Hindlimb muscle (tissue), 1 donor: ENCODE measurements at regions not wholly inside any gene's neighbourhood (a gene's known extent, or its start where the extent isn't known, plus 50 kb on each side); places are given as distances from the start of the nearest gene placed in this dataset.
"Not testable (repeated sequence)": the region's sequence is repeated elsewhere in the genome, so short reads cannot be mapped to it uniquely, and the experiment has no call there.

ENCODE experiments used
- DNase-seq: peaks from one replicate; pipeline ENCODE4 v3.0.0-alpha.2; 2013

DNA sequence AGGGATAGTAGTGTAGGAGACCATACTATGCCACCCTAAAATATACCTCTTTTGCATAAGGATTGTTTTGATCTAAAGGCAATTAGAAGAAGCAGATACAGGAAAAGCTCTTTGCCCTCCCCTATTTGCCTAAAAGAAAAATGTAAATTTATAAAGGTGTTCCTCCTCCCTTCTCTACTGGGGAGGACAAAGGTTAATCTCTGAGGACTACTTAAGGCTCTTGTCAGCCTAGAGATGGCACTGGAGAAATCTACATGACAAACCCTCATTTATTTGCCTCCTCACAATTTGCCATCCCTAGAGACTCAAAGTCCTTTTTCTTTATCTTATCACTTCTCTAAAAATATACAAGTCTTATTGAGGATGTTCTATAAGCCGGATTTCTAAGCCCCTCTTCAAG is 1021.8 kb downstream of the STPG2 start:
- DNase-seq, result no peak

DNA sequence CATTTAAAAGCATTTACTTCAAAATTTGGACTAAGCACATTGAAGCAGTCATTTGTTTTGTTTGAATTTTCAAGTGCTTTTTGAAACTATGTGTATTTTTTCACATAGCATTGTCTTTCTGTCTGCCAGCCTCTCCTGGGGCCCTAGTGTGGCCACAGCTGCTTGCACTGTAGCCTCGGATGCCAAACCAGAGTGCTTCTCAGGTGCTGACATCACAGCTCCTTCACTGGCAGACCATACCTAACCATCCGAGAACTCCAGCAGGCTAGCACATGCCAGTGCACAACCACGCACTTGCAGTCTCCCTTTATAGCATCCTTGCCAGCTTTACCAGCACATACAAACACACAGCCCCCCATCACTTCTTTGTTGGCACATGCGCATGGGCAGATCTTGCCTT is 1019.7 kb downstream of the STPG2 start:
- no peak for DNase-seq

DNA sequence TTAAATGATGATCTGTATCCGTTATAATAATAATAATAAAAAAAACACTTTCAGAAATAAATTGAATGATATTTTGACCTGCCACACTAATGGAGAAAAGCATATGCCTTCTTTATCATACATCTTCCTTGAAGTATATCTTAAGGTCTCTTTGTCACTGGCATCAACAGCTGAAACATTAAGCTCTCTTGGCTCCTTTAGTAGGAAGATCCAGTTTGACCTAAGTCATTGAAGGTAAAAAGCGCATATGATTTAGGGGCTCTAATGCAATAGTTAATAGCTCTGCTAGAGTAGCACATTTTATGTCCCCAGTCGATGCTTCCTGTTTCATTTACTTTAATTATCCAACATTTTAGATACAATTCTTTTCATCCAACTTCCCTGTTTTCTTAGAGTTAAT is 1010.8 kb downstream of the STPG2 start:
- DNase-seq, result no peak

DNA sequence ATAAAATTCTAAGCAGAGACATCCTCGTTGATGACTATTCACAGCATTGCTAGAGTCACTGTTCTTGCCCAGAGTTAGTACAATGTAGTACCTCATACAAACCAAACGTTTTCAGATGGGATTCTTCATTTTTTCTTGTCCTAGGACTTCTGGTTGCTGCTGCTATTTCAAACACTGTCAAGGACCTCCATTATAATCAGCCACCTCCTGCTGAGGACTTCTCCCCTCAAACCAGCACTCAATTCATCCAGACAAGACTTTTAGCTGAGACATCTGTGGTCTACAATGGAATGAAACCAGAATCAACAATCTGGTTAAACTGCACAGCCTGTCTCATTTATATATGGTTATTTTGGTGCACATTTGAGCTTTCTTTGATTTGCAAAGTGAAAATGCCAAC is 1008.8 kb downstream of the STPG2 start:
- no peak for DNase-seq

DNA sequence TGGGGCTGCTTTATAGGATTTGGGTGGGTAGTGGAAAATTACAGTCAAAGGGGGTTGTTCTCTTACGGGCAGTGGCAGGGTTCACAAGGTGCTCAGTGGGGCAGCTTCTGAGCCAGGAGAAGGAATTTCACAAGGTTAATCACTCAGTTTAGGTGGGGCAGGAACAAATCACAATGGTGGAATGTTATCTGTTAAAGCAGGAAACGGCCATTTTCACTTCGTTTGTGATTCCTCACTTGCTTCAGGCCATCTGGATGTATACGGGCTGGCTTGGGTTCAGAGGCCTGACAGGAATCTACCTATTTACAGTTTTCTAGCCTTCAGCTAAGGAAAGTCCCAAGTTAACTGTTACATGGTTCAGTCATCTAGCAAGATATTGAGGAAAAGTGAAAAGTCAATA is 1003.5 kb downstream of the STPG2 start:
- DNase-seq, result no peak

DNA sequence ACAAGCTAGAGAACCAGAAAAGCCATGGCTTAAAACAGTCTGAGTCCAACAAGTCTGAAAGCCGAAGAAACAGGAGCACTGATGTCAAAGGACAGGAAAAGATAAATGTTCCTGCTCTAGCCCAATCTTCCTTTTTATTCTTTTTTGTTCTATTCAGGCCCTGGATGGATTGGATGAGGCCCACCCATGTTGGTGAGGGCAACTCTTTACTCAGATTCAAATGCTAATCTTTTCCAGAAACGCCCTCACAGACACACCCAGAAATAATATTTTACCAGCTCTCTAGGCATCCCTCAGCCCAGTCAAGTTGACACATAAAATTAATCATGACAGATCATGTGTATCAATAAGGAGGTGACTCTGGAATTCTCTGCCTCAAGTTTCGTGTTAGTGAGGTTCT is 1002.7 kb downstream of the STPG2 start:
- no peak for DNase-seq

DNA sequence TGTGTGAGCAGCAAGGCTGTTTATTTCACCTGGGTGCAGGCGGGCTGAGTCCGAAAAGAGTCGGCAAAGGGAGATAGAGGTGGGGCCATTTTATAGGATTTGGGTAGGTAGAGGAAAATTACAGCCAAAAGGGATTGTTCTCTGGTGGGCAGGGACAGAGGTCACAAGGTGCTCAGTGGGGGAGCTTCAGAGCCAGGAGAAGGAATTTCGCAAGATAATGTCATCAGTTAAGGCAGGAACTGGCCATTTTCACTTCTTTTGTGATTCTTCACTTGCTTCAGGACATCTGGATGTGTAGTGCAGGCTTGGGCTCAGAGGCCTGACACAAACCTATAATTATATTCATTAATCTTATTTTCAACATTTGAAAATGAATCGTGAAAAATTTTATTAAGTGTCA is 1001.9 kb downstream of the STPG2 start:
- DNase-seq, result not testable (repeated sequence)

DNA sequence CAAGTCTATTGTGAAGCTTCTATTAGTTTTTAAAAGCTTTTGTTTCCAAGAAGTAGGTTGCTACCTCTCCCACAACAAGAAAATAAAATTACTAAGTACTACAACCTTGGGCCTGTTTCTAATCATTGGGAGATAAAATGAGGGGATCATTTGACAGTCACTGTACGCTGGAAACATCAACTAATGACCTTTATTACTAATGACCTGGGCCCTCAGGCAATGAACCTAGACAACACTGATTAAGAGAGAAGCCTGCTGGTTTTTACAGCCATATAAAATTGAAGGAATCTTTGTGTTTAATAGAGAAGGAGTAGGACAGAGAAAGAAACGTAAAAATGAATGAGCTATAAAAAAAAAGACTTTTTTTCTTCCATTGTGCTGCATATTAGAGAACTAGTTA is 1000.9 kb downstream of the STPG2 start:
- no peak for DNase-seq

DNA sequence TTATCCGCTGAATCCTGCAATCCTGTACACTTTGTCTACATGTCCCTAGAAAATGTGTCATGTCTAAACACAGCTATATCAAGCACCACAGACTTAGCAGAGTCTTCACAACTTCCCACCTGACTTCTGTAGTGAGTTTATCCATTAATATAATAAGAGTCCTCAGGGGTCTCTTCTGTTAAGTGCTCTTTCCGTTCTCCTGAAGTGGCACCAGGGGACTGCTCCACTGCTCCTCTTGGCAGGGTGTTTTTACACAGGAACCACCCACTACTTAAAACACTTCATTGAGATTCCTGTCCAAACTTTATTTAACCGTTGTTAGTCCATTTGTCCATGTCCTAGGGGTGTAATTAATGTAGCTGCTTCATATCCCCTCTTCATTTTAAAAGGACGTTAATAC is 1000.4 kb downstream of the STPG2 start:
- DNase-seq, result no peak

DNA sequence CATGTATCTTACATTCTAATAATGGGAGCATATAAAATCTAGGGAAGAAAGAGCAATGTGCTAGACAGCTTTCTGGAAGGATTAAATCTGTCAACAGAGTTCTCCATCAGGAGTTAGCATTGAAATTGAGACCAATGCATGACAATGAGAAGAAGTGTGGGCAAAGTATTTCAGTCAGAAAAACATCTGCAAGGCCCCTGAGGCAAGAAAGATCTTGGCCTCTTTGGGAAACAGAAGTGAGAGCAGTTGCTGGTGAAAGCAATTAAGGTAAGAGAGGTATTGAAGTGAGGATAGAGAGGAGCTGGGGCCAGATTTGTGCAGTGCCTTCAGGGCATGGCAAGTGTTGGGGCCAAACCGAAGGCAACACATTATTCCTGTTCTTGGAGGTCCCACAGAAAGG is 999.1 kb downstream of the STPG2 start:
- no peak for DNase-seq

DNA sequence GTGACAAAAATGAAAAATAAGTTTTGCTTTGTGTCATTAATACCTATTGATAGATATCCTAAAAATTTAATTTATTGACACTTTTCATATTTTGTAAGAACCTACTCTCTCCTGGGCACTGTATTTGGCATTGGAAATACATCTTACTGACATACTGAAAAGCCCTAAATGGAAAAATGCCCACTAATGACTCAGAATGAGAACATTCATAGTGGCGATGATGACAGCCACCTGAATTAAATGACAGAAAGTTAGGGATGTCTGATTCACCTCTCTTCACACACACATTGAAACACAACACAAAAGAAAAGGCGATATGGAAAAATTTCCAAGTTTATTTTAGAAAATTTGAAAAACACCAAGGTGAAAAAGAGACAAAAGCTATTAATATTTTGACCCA is 992.3 kb downstream of the STPG2 start:
- no peak for DNase-seq

DNA sequence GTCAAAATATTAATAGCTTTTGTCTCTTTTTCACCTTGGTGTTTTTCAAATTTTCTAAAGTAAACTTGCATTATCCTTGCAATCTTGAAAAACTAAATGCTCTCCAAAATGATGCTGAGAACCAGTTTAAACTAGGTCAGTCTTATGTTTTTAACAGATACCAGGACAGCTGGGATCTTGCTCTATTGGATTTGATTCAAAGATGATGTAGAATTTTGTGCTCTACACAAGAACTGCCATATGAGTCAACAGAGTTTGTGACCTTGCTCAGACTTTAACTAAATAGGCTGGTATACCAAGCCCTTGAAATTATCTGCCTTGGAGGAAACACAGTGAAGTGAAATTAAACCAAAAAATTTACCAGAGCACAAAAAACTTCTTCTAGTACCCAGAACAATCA is 991.1 kb downstream of the STPG2 start:
- peak; percentile 12 for DNase-seq

DNA sequence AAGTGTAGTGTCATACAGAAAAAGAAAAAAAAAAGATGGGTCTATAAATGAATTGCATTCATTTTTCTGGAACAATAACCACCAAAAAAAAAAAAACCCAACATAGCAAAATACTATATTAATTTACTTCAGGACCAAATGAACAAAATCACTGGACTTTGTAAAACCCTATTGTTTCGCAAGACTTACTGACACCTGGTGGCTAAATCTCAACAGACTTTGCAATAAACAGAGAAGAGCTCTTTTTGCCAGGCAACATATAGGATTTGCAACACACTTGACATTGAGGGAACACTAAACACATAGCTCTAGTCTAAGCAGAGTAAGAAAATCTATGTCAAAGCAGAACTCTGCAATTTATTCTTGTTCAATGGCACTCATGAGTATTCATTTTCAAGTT is 990.2 kb downstream of the STPG2 start:
- DNase-seq, result no peak

DNA sequence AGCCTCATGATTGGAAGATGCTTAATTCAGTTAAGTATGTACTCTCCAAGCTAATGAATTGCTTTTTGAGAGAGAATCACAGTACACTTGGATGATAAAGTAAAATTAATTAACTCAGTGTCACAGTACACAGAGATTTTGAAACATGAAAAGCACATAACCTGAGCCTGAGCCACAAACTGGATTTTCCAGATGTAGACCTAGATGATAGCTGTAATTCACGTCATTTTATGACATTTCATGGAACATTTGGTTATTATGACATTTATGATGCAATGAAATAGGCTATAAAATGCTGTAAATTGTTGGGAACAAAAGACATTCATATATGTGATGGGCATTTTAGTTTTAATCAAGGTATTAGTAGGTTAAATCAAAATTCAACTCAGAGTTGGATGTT is 983.7 kb downstream of the STPG2 start:
- no peak for DNase-seq

DNA sequence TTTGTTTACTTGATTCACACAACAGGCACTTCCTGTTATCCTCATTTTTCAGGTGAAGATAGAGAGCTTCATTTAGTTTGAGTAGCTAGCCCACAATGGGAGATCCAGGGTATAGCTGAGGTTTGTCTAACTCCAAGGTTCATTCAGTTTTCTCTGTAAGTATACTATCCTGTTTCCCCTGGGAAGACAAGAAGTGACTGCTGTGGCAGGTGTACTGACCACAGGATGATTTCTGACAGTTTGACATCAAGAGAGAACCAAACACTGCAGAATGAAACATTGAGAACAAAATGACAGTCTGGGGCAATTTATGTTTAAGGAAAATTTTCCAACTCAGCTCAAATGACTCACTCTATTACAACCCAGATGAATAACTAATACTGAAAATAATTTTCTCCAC is 958.0 kb downstream of the STPG2 start:
- no peak for DNase-seq

DNA sequence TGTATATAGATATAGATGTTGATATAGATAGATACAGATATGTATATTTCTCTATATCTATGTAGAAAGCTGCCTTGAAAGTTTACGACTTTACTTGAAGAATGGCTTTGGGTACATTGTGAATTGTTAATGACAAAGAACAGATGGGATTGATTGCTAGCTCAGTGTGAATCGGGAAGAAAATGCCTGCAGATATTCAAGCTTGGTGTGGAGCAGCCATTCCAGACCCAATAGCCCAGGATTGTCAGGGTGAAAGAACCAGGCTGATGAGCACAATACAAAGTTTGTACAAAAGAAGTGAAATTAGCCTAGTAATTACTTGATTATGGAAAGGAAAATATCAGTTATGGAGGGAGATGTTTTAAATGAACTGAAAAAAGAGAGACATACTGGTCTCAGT is 946.2 kb downstream of the STPG2 start:
- no peak for DNase-seq

DNA sequence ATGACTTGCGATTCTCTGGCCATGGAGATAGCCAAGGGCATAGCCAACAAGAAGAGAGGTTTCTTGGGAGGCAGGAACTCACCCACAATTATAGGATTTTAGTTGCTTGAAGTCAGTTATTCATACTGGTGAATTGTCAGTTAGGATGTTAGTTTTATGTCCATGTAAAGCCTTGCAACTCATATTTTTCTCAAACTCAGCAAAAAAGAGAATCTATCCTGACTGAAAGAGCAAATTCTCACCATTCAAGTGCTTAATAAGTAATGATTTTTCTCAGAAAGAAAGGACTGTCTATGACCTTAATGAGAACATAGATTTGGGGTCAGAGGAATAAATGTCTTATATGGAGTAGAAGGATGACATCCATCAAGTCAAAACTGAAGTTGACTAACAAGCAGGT is 934.5 kb downstream of the STPG2 start:
- no peak for DNase-seq

DNA sequence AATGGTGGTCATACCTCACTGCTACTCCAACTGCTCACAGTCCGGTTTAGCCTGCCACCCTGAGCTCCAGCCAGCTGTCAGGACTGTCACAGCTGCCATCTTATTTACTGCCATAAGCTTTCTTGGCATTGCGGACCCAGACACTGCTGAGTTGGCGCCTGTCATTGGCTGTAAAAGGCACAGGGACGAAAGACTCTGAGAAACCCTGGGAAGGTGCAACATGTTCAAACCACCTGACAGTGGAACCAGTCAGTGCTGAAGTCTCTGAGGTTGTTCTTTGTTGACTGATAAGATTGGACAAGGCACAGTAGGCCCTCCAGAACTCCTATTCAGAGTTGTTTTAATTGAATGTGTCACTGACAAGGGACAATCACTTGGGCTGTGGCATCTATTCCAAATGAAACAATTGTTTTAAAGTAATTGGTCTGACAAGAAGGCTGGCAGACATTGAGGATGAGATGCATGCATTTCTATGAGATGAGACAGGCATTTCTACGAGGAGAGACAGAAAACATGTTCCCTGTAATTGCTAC is 927.8 kb downstream of the STPG2 start:
- no peak for DNase-seq

DNA sequence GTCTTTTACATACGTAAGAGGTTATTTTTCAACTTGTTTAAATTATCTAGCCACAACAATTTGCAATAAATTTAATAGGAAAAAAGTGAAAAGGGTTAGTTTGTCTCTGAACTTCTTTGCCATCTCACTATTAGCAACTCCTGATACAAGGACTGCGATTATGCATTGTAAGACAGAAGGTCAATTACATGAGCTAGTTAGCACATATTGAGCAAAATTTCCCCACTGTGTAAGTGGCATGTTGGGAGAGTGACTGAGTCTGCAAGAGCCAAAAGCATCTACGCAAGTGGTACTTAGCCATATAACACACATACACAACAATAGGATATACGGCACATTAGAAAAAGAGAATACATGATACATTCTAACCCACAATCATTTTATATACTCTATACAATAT is 927.2 kb downstream of the STPG2 start:
- DNase-seq, result no peak

DNA sequence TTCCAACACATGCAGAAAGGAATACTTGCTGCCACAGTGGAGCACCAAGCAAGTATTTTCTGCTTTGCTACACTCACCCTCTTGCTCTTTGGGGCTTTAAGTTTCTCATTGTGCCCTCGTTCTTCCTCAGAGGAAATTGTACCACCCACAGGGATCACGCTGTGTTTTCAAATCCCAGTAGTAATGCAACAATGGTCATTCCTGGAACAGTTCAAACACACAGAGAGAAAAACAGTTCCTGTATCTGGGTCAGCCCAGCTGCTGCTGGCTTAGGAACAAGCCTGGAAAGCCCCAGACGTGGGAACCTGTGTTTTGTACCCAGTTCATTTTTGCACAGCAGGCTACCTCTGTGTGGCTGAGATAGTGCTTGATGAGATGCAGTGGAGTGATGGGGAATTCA is 907.8 kb downstream of the STPG2 start:
- no peak for DNase-seq

DNA sequence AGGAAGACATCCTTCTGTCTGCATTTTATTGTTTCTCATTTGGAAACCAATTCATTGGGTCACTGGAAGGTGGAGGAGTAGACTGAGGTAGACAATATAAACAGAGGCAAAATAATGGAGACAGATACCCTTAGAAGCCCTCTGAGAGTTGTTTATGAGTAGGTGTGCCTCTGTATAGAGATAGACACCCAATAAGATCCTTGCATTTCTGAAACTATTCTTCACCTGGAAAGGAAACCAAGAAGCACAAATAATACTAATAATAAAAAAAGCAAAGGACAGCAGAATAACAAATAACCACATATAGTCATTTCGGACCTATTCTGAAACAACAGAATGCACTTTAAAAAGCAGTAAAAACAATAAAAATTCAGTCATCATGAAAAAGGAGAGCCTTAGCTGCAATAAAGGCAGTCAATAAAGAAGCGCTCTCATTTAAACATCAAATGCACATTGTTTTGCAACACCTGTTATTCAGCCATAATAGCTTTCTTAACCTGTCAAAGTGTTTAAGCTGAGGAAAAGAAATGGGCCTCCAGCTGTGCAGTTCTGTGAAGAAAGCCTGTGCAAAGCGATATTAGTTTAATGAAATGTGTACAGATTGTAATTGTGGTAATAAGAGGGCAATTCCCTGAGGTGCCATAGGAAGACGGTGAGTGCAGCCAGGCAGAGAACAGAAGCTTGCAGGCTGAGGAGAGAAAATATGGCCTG is 904.2 kb downstream of the STPG2 start:
- peak; percentile 1 for DNase-seq

DNA sequence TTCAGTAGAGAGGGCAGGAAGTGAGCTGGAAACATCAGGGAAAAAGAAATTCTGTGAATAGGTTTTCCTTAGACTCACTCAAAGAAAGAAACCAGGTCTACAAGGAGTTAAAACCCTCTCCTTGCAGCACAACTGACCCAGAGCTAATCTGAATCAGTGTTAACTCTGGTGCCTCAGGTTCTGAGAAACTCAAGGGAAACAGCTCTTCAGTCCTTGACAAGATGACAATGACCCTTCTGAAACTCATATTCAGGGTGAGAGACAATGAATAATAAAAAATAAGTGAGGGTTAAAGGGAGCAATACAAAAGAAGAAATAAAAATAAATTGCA is 903.6 kb downstream of the STPG2 start:
- DNase-seq, result no peak

DNA sequence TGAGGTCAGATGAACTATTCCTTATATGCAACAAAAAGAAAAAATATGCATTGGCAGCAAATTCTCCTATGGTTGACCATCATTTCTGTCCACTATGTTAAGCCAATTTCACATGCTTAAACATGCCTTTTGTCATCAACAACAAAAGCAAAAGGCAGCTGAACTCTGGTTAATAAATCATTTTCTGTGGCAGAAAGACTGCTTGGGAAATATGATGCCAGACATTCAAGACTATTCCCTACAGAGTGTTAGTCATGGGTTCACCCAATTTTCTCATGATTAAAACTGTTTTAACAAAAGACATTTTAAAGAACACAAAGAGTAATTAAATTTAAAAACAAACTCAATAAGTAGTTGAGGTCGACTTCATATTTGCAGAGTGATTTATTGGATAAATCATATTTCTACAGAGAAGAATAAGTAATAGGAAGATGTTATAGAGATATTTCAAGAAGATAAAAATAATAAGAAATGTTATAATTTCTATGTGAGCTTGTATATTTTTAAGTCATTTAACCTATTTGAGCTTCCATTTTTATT is 890.6 kb downstream of the STPG2 start:
- no peak for DNase-seq

DNA sequence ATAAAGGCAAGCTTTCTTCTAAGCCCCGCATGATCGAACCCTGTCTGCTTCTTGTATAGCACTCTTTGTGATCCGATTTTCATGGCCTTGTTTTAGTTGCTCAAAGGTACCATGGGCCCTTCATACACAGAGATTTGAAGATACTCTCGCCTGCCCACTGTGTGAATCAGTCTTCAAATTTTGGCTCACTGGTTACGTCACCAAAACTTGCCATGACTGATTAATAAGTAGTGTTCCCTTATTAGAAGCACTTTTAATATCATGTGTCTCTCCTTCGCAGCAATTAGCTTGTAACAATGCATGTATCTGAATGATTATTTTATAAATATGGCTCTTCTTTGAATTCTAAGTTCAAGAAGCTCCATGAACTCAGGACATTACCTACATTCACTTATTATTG is 880.5 kb downstream of the STPG2 start:
- no peak for DNase-seq

DNA sequence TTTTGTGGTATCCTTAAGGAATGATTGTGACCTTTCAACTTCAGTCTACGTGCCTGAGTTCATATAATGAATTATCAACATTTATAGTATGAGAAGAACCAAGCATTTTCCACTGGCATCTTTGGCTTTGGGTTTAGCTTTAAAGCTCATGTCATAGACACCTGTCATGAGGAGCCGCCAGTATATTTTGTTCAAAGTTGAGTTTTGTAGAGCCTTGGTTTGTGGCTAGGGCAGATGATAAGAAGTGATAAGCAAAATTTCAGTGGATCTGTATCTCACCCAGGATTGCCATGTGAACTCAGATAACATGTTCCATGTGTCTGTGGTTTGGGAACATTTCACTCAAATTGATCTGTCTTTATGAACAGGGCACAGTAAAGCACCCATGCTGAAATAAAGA is 873.2 kb downstream of the STPG2 start:
- DNase-seq, result no peak
